MCF 10A (cell line): ENCODE measurements at regions not wholly inside any gene's neighbourhood (a gene's known extent, or its start where the extent isn't known, plus 50 kb on each side); places are given as distances from the start of the nearest gene placed in this dataset.

Experiments
- BruUV-seq: library from RNA; stranded (reverse); fragments of 400-500 nt; replicated peaks from 2 replicates; lab custom pipeline; 2021; lab: Mats Ljungman, UMichigan
- CTCF ChIA-PET: fragments of 300-600 bp; sonication (Branson Sonifier 250); formaldehyde crosslinking; extraction: SDS; loops from one replicate; lab custom pipeline; 2021; ENCODE audit warnings: antibody characterized with exemption, inconsistent platforms; lab: Yijun Ruan, JAX
- POLR2A ChIA-PET: fragments of 300-600, 350-650 bp; sonication (Branson Sonifier 250); formaldehyde crosslinking; extraction: SDS; loops from one replicate; lab custom pipeline; 2020; ENCODE audit warnings: antibody characterized with exemption, inconsistent platforms; lab: Yijun Ruan, JAX
- DNase-seq: peaks from one replicate; pipeline ENCODE4 v3.0.0-alpha.2; 2018; ENCODE audit not compliant: unreplicated experiment
- H3K27ac Mint-ChIP-seq: one replicate; pipeline ENCODE4 v1.8.0; 2022; ENCODE audit warnings: mild to moderate bottlenecking, low read depth, mixed read lengths; ENCODE audit not compliant: unreplicated experiment
- H3K27me3 Mint-ChIP-seq: one replicate; pipeline ENCODE4 v1.8.0; 2022; ENCODE audit warnings: mixed read lengths; ENCODE audit not compliant: insufficient read depth, unreplicated experiment
- H3K36me3 Mint-ChIP-seq: one replicate; pipeline ENCODE4 v1.8.0; 2022; ENCODE audit warnings: mild to moderate bottlenecking, moderate library complexity, mixed read lengths; ENCODE audit not compliant: insufficient read depth, unreplicated experiment
- H3K4me1 Mint-ChIP-seq: one replicate; pipeline ENCODE4 v1.8.0; 2022; ENCODE audit warnings: mixed read lengths; ENCODE audit not compliant: insufficient read depth, unreplicated experiment
- H3K4me3 Mint-ChIP-seq: one replicate; pipeline ENCODE4 v1.8.0; 2022; ENCODE audit warnings: mild to moderate bottlenecking, moderate library complexity, mixed read lengths; ENCODE audit not compliant: unreplicated experiment
- H3K9me3 Mint-ChIP-seq: one replicate; pipeline ENCODE4 v1.8.0; 2022; ENCODE audit warnings: mixed read lengths; ENCODE audit not compliant: unreplicated experiment
- intact Hi-C: fragments of 100-400 bp; cut with micrococcal nuclease; formaldehyde crosslinking; loops from 2 replicates; pipeline ENCODE4 v1.14.1; 2022
- TF ChIP-seq, protein P1 (sequence below): fragments of 200-600 bp; IDR thresholded peaks from one replicate; pipeline ENCODE4 v1.8.0; 2022; ENCODE audit warnings: antibody characterized with exemption, mild to moderate bottlenecking; ENCODE audit not compliant: unreplicated experiment

DNA sequence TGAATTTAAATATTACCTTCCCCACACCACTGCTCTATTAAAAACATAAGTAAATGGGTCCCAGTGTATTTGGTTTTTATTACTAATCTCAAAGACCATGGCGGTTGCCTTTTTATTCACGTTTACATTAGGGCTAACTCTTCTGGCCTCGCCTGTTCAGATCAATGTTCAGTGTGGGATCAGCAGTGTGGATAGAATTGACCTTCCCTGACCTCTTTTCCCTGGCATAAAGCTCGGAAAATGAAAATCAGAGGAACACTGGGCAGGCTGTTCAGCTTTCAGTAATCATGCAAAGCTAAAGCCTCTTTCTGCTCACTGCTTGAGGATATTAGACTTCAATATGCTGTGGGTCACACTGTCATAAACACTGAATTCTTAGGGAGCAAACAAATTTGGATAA, 422.6 kb upstream of the ONECUT1 start:
- Mint-ChIP-seq H3K36me3 (no peaks in the 10 kb centered on the region), H3K27me3 (no peaks in the 10 kb centered on the region), H3K9me3 (peaks cover 2% of the 10 kb centered on the region), H3K4me1 (no peaks in the 10 kb centered on the region), H3K4me3 (no peak overlapping the region), H3K27ac (no peak overlapping the region)
- DNase-seq: no peak
- ChIA-PET CTCF (no interaction called here), POLR2A (no interaction called here)
- intact Hi-C loops: no loop called here
- BruUV-seq: no TSS peak
- TF ChIP-seq, protein P1, sequence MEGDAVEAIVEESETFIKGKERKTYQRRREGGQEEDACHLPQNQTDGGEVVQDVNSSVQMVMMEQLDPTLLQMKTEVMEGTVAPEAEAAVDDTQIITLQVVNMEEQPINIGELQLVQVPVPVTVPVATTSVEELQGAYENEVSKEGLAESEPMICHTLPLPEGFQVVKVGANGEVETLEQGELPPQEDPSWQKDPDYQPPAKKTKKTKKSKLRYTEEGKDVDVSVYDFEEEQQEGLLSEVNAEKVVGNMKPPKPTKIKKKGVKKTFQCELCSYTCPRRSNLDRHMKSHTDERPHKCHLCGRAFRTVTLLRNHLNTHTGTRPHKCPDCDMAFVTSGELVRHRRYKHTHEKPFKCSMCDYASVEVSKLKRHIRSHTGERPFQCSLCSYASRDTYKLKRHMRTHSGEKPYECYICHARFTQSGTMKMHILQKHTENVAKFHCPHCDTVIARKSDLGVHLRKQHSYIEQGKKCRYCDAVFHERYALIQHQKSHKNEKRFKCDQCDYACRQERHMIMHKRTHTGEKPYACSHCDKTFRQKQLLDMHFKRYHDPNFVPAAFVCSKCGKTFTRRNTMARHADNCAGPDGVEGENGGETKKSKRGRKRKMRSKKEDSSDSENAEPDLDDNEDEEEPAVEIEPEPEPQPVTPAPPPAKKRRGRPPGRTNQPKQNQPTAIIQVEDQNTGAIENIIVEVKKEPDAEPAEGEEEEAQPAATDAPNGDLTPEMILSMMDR: no peak

DNA sequence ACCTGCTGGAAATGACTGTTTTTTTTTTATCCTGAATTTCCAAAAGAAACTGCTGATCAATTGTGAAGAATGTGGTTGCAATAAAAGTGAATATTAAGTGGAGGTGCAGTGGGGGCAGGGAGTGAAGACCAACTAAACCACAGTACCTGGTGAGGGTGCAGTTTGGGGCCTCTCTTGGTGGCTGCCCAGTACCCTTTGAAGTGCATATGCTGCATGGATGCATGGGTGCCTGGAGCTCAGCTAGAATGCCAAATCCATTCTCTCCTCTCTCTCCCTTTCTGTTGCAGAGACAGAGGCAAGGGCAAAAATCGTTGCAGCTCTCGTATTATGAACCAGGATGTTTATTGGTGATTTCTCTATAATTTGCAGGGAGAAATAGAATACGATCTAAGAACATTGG, 420.5 kb upstream of the ONECUT1 start:
- no peaks in the 10 kb centered on the region for H3K4me1 Mint-ChIP-seq
- CTCF ChIA-PET: interaction anchor here (0.6 kb wide), 1 partner anchor 127 kb away, joined by 3 read pairs; no protein-coding TSS in a partner anchor
- no peak overlapping the region for H3K27ac Mint-ChIP-seq
- intact Hi-C loops: no loop called here
- no TSS peak for BruUV-seq
- H3K4me3 Mint-ChIP-seq: no peak overlapping the region
- TF ChIP-seq, protein P1: no peak
- no peaks in the 10 kb centered on the region for H3K36me3 Mint-ChIP-seq
- no peaks in the 10 kb centered on the region for H3K9me3 Mint-ChIP-seq
- no peaks in the 10 kb centered on the region for H3K27me3 Mint-ChIP-seq
- no peak for DNase-seq
- POLR2A ChIA-PET: no interaction called here

DNA sequence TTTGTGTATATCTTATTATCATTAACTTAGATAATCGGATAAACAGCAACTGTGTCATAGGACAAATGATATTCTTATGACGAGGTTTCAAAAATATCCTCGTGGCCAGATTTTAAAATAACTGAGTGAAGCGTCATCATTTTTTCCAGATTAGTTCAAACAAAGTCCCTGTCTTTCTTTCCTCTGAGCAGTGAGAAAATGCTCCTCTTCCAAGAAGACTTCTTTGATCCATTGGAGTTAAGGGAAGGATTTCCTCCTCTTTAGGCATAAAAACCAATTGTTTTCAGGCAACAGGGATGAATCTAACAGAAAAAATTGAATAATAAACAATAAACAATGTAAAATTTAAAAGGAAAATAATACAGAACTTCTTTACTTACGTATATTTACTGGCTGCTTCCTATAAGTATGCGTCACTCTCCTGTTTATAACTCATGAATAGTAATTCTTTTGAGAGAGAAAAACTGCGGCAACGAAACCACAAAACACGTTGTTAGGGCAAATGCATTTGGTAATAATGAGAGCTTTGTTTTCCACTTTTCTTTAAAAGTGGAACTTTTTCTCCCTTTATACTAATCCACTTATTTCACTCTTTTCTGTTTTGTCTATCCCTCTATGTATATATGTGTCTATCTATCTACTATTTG, 419.4 kb upstream of the ONECUT1 start:
- Mint-ChIP-seq H3K4me1 (no peaks in the 10 kb centered on the region), H3K36me3 (no peaks in the 10 kb centered on the region), H3K27me3 (no peaks in the 10 kb centered on the region), H3K4me3 (no peak overlapping the region), H3K9me3 (no peaks in the 10 kb centered on the region), H3K27ac (no peak overlapping the region)
- TF ChIP-seq, protein P1: no peak
- POLR2A ChIA-PET: no interaction called here
- intact Hi-C loops: no loop called here
- no TSS peak for BruUV-seq
- CTCF ChIA-PET: interaction anchor here (0.6 to 1.7 kb wide), 2 partner anchors 12 to 602 kb away, joined by 4 to 11 read pairs; no protein-coding TSS in a partner anchor
- DNase-seq: no peak

DNA sequence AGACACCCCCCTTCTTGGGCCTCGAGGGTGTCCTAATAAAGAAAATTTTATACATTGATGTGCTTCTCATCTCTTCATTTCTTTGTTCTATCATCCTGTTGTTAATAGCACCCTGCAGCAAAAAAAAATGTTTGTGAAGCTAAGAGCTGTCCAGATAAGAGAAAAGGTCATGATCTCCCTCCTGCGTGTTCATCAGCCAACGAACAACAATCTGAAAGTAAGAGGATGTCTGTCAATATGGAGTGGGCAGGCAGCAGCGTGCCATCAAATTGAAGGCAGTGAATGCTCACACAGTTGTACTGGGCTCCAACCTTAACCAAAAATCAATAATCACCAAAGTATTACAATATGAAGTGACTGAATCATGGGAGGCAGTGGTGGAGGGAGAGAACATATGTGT, 418.6 kb upstream of the ONECUT1 start:
- TF ChIP-seq, protein P1: no peak
- Mint-ChIP-seq H3K36me3 (no peaks in the 10 kb centered on the region), H3K4me3 (no peak overlapping the region), H3K27ac (no peak overlapping the region), H3K27me3 (no peaks in the 10 kb centered on the region), H3K4me1 (no peaks in the 10 kb centered on the region), H3K9me3 (peaks cover 7% of the 10 kb centered on the region)
- DNase-seq: no peak
- intact Hi-C loops: no loop called here
- no TSS peak for BruUV-seq
- ChIA-PET CTCF (interaction anchor here (1.7 kb wide), 1 partner anchor 11 kb away, joined by 11 read pairs; no protein-coding TSS in a partner anchor), POLR2A (no interaction called here)
